T-helper 9 cell (primary cell): ENCODE measurements at regions not wholly inside any gene's neighbourhood (a gene's known extent, or its start where the extent isn't known, plus 50 kb on each side); places are given as distances from the start of the nearest gene placed in this dataset.

Experiments used
- DNase-seq: peaks from one replicate; pipeline ENCODE4 v3.0.0-alpha.2; 2020

- no peak for DNase-seq
Observed at GRCh38 chr11:70522593-70523311, 124.4 kb downstream of the CTTN start.

GRCh38 chr11:70523384-70524095, 125.2 kb downstream of the CTTN start:
- DNase-seq: no peak

- DNase-seq: no peak
Observed at GRCh38 chr11:70524096-70524922, 126.0 kb downstream of the CTTN start.

- DNase-seq: no peak
Observed at GRCh38 chr11:70525006-70525405, 126.7 kb downstream of the CTTN start.

GRCh38 chr11:70525466-70525865, 127.1 kb downstream of the CTTN start:
- DNase-seq: no peak

GRCh38 chr11:70526116-70527045, 128.1 kb downstream of the CTTN start:
- DNase-seq: no peak

- DNase-seq: no peak
Observed at GRCh38 chr11:70527046-70527395, 128.7 kb downstream of the CTTN start.

GRCh38 chr11:70527429-70528045, 129.2 kb downstream of the CTTN start:
- no peak for DNase-seq

- DNase-seq: no peak
Observed at GRCh38 chr11:70528046-70528793, 129.9 kb downstream of the CTTN start.

- no peak for DNase-seq
Observed at GRCh38 chr11:70528794-70529580, 130.7 kb downstream of the CTTN start.

GRCh38 chr11:70530010-70530409, 131.7 kb downstream of the CTTN start:
- no peak for DNase-seq

GRCh38 chr11:70530629-70531185, 132.4 kb downstream of the CTTN start:
- DNase-seq: no peak

GRCh38 chr11:70531281-70532065, 133.1 kb downstream of the CTTN start:
- no peak for DNase-seq

- DNase-seq: no peak
Observed at GRCh38 chr11:70532066-70532440, 133.7 kb downstream of the CTTN start.

GRCh38 chr11:70532731-70533130, 134.4 kb downstream of the CTTN start:
- DNase-seq: no peak

GRCh38 chr11:70535191-70535971, 137.1 kb downstream of the CTTN start:
- DNase-seq: no peak

GRCh38 chr11:70536051-70536877, 137.9 kb downstream of the CTTN start:
- DNase-seq: no peak
